Ishikawa (cell line): ENCODE measurements at regions not wholly inside any gene's neighbourhood (a gene's known extent, or its start where the extent isn't known, plus 50 kb on each side); places are given as distances from the start of the nearest gene placed in this dataset.

Source experiments
- CEBPB ChIP-seq: IDR thresholded peaks from 2 replicates; pipeline ENCODE4 v1.6.1; 2012
- CREB1 ChIP-seq: IDR thresholded peaks from 2 replicates; pipeline ENCODE4 v1.6.1; 2012; ENCODE audit warnings: low read depth
- EGR1 ChIP-seq: IDR thresholded peaks from 2 replicates; pipeline ENCODE4 v1.6.1; 2012
- EP300 ChIP-seq: IDR thresholded peaks from 2 replicates; pipeline ENCODE4 v1.6.1; 2012; ENCODE audit warnings: borderline replicate concordance
- FOXM1 ChIP-seq: IDR thresholded peaks from 2 replicates; pipeline ENCODE4 v1.6.1; 2012; ENCODE audit warnings: low read depth, borderline replicate concordance
- MAX ChIP-seq: IDR thresholded peaks from 2 replicates; pipeline ENCODE4 v1.6.1; 2012
- NFIC ChIP-seq: IDR thresholded peaks from 2 replicates; pipeline ENCODE4 v1.6.1; 2012
- RAD21 ChIP-seq: IDR thresholded peaks from 2 replicates; pipeline ENCODE4 v1.6.1; 2012; ENCODE audit warnings: low read depth
- REST ChIP-seq: IDR thresholded peaks from 2 replicates; pipeline ENCODE4 v1.6.1; 2012; ENCODE audit warnings: low read depth, mild to moderate bottlenecking
- TAF1 ChIP-seq: IDR thresholded peaks from 2 replicates; pipeline ENCODE4 v1.6.1; 2012; ENCODE audit warnings: low read depth, mild to moderate bottlenecking
- TCF12 ChIP-seq: IDR thresholded peaks from 2 replicates; pipeline ENCODE4 v1.6.1; 2012; ENCODE audit warnings: low read depth
- TEAD4 ChIP-seq: IDR thresholded peaks from 2 replicates; pipeline ENCODE4 v1.6.1; 2012
- USF1 ChIP-seq: IDR thresholded peaks from 2 replicates; pipeline ENCODE4 v1.6.1; 2012
- YY1 ChIP-seq: IDR thresholded peaks from 2 replicates; pipeline ENCODE4 v1.6.1; 2012; ENCODE audit warnings: low read depth
- ZBTB7A ChIP-seq: IDR thresholded peaks from 2 replicates; pipeline ENCODE4 v1.6.1; 2012; ENCODE audit warnings: low read depth

GRCh38 chr13:61162106-61162505 is 253.5 kb downstream of the PCDH20 start:
- no peak for TF ChIP-seq REST
- TF ChIP-seq NFIC, result no peak
- TF ChIP-seq CREB1, result no peak
- TF ChIP-seq EGR1, result no peak
- no peak for TF ChIP-seq USF1
- TF ChIP-seq MAX, result no peak
- TF ChIP-seq CEBPB, result no peak
- no peak for TF ChIP-seq ZBTB7A
- TF ChIP-seq TEAD4, result no peak
- TF ChIP-seq RAD21, result no peak
- TF ChIP-seq TAF1, result no peak
- TF ChIP-seq TCF12, result no peak

GRCh38 chr13:61156753-61157152 is 258.9 kb downstream of the PCDH20 start:
- TF ChIP-seq TCF12, result no peak
- no peak for TF ChIP-seq ZBTB7A
- no peak for TF ChIP-seq NFIC
- no peak for TF ChIP-seq USF1
- TF ChIP-seq MAX, result no peak
- TF ChIP-seq TAF1, result no peak
- no peak for TF ChIP-seq EP300
- no peak for TF ChIP-seq RAD21
- no peak for TF ChIP-seq FOXM1

- TF ChIP-seq TEAD4 (no peak), CREB1 (no peak), EP300 (no peak), TAF1 (no peak), FOXM1 (no peak)
Measured at GRCh38 chr13:61151062-61151461, 264.6 kb downstream of the PCDH20 start.

GRCh38 chr13:61149331-61149730 is 266.3 kb downstream of the PCDH20 start:
- TF ChIP-seq CREB1 (no peak), ZBTB7A (no peak), USF1 (no peak), MAX (no peak), CEBPB (no peak), FOXM1 (no peak), EP300 (no peak), RAD21 (no peak), YY1 (no peak), TCF12 (no peak), REST (no peak), TEAD4 (no peak), NFIC (no peak), TAF1 (no peak), EGR1 (no peak)

- TF ChIP-seq EGR1 (no peak), TEAD4 (no peak), CREB1 (no peak)
Measured at GRCh38 chr13:61148691-61149315, 266.8 kb downstream of the PCDH20 start.

- TF ChIP-seq ZBTB7A (no peak), NFIC (no peak), EP300 (no peak), RAD21 (no peak), MAX (no peak), CREB1 (no peak), TEAD4 (no peak), EGR1 (no peak), CEBPB (no peak), REST (no peak), TAF1 (no peak), TCF12 (no peak), USF1 (no peak), YY1 (no peak)
Measured at GRCh38 chr13:61148211-61148610, 267.4 kb downstream of the PCDH20 start.
